ENCODE measurements at regions not wholly inside any gene's neighbourhood (a gene's known extent, or its start where the extent isn't known, plus 50 kb on each side); places are given as distances from the start of the nearest gene placed in this dataset.
"Not testable (repeated sequence)": the region's sequence is repeated elsewhere in the genome, so short reads cannot be mapped to it uniquely, and the experiment has no call there.

GRCh38 chr14:81776531-81776930 lies 242.9 kb upstream of the SEL1L start:
- no peaks in the 10 kb centered on the region for H3K9me3 ChIP-seq (ENCODE audit: control insufficient read depth in 2 of 3, insufficient read depth in 1 of 3, low read length in 3 of 3)
- DNase-seq (no peak), FAIRE-seq (no peak)
- no peaks in the 10 kb centered on the region for H3K27me3 ChIP-seq (ENCODE audit: control insufficient read depth, insufficient read depth, low read length)
- no peaks in the 10 kb centered on the region for H3K36me3 ChIP-seq (ENCODE audit: control insufficient read depth in 2 of 3, insufficient read depth in 3 of 3, low read length in 3 of 3)
- H3K4me3 ChIP-seq (ENCODE audit: low read length in 3 of 3): no peak overlapping the region
- no peaks in the 10 kb centered on the region for H3K4me1 ChIP-seq (ENCODE audit: control insufficient read depth in 2 of 3, insufficient read depth in 2 of 3, low read depth in 1 of 3, low read length in 3 of 3)
- intact Hi-C loops (cut with DNase I): no loop called here
- H3K9ac ChIP-seq (ENCODE audit: low read length in 3 of 3): no peak overlapping the region
- no peak for TF ChIP-seq CTCF (IDR thresholded peaks at IDR 0.05; ENCODE audit: borderline replicate concordance, extremely low read depth, insufficient read depth)
- H3K27ac ChIP-seq (ENCODE audit: low read depth in 2 of 2, low read length in 2 of 2): no peak overlapping the region

GRCh38 chr14:81781798-81782197 lies 248.1 kb upstream of the SEL1L start:
- H3K4me3 ChIP-seq (ENCODE audit: low read length in 3 of 3); intact Hi-C loops (cut with DNase I); H3K9me3 ChIP-seq (ENCODE audit: control insufficient read depth in 2 of 3, insufficient read depth in 1 of 3, low read length in 3 of 3); H3K4me1 ChIP-seq (ENCODE audit: control insufficient read depth in 2 of 3, insufficient read depth in 2 of 3, low read depth in 1 of 3, low read length in 3 of 3); FAIRE-seq; DNase-seq; H3K27ac ChIP-seq (ENCODE audit: low read depth in 2 of 2, low read length in 2 of 2); H3K27me3 ChIP-seq (ENCODE audit: control insufficient read depth, insufficient read depth, low read length); H3K9ac ChIP-seq (ENCODE audit: low read length in 3 of 3); H3K36me3 ChIP-seq (ENCODE audit: control insufficient read depth in 2 of 3, insufficient read depth in 3 of 3, low read length in 3 of 3): not testable (repeated sequence)

GRCh38 chr14:81784084-81784483 lies 250.4 kb upstream of the SEL1L start:
- H3K27me3 ChIP-seq (ENCODE audit: control insufficient read depth, insufficient read depth, low read length): no peaks in the 10 kb centered on the region
- H3K27ac ChIP-seq (ENCODE audit: low read depth in 2 of 2, low read length in 2 of 2): no peak overlapping the region
- no peak overlapping the region for H3K4me3 ChIP-seq (ENCODE audit: low read length in 3 of 3)
- FAIRE-seq (no peak), DNase-seq (no peak)
- H3K36me3 ChIP-seq (ENCODE audit: control insufficient read depth in 2 of 3, insufficient read depth in 3 of 3, low read length in 3 of 3): no peaks in the 10 kb centered on the region
- intact Hi-C loops (cut with DNase I): no loop called here
- H3K9me3 ChIP-seq (ENCODE audit: control insufficient read depth in 2 of 3, insufficient read depth in 1 of 3, low read length in 3 of 3): peaks cover 0 to 3% (median 0%) of the 10 kb centered on the region in 3 donors
- no peaks in the 10 kb centered on the region for H3K4me1 ChIP-seq (ENCODE audit: control insufficient read depth in 2 of 3, insufficient read depth in 2 of 3, low read depth in 1 of 3, low read length in 3 of 3)
- TF ChIP-seq CTCF (IDR thresholded peaks at IDR 0.05; ENCODE audit: borderline replicate concordance, extremely low read depth, insufficient read depth): no peak
- no peak overlapping the region for H3K9ac ChIP-seq (ENCODE audit: low read length in 3 of 3)

- Histone ChIP-seq H3K4me3 (ENCODE audit: low read length in 3 of 3) (no peak overlapping the region), H3K27ac (ENCODE audit: low read depth in 2 of 2, low read length in 2 of 2) (no peak overlapping the region), H3K36me3 (ENCODE audit: control insufficient read depth in 2 of 3, insufficient read depth in 3 of 3, low read length in 3 of 3) (no peaks in the 10 kb centered on the region), H3K27me3 (ENCODE audit: control insufficient read depth, insufficient read depth, low read length) (no peaks in the 10 kb centered on the region), H3K4me1 (ENCODE audit: control insufficient read depth in 2 of 3, insufficient read depth in 2 of 3, low read depth in 1 of 3, low read length in 3 of 3) (no peaks in the 10 kb centered on the region), H3K9ac (ENCODE audit: low read length in 3 of 3) (no peak overlapping the region), H3K9me3 (ENCODE audit: control insufficient read depth in 2 of 3, insufficient read depth in 1 of 3, low read length in 3 of 3) (no peaks in the 10 kb centered on the region)
- no peak for TF ChIP-seq CTCF (IDR thresholded peaks at IDR 0.05; ENCODE audit: borderline replicate concordance, extremely low read depth, insufficient read depth)
- FAIRE-seq: no peak
- peak in 1 of 5 donors; percentile 4 for DNase-seq
- intact Hi-C loops (cut with DNase I): no loop called here
Observed at GRCh38 chr14:81797315-81797714, 263.7 kb upstream of the SEL1L start.

Data from kidney (tissue), 13 donors.